HPDE6-E6E7 (cell line): ENCODE measurements at regions not wholly inside any gene's neighbourhood (a gene's known extent, or its start where the extent isn't known, plus 50 kb on each side); places are given as distances from the start of the nearest gene placed in this dataset.
"Not testable (repeated sequence)": the region's sequence is repeated elsewhere in the genome, so short reads cannot be mapped to it uniquely, and the experiment has no call there.

Experiments used
- DNase-seq: peaks from one replicate; pipeline ENCODE4 v3.0.0; 2011; ENCODE audit warnings: missing footprints; ENCODE audit errors: extremely low spot score

- no peak for DNase-seq
These were observed 127.0 kb upstream of the CIBAR2 start for GRCh38 chr16:85239239-85239638.

- DNase-seq: no peak
These were observed 127.6 kb upstream of the CIBAR2 start for GRCh38 chr16:85239871-85240270.

- DNase-seq: no peak
These were observed 129.0 kb upstream of the CIBAR2 start for GRCh38 chr16:85240982-85241924.

GRCh38 chr16:85242140-85242539, 129.9 kb upstream of the CIBAR2 start:
- DNase-seq: no peak

GRCh38 chr16:85243308-85243707, 131.0 kb upstream of the CIBAR2 start:
- DNase-seq: no peak

- not testable (repeated sequence) for DNase-seq
These were observed 132.2 kb upstream of the CIBAR2 start for GRCh38 chr16:85244452-85244851.

GRCh38 chr16:85245307-85246172, 133.3 kb upstream of the CIBAR2 start:
- DNase-seq: peak; percentile 65

- no peak for DNase-seq
These were observed 134.2 kb upstream of the CIBAR2 start for GRCh38 chr16:85246473-85246872.

GRCh38 chr16:85246973-85247372, 134.7 kb upstream of the CIBAR2 start:
- DNase-seq: no peak

- DNase-seq: no peak
These were observed 136.1 kb upstream of the CIBAR2 start for GRCh38 chr16:85248342-85248741.

GRCh38 chr16:85248857-85249256, 136.6 kb upstream of the CIBAR2 start:
- DNase-seq: no peak

GRCh38 chr16:85249418-85250146, 137.3 kb upstream of the CIBAR2 start:
- DNase-seq: no peak

- DNase-seq: no peak
These were observed 137.8 kb upstream of the CIBAR2 start for GRCh38 chr16:85250147-85250463.

- no peak for DNase-seq
These were observed 138.4 kb upstream of the CIBAR2 start for GRCh38 chr16:85250609-85251223.

- no peak for DNase-seq
These were observed 139.0 kb upstream of the CIBAR2 start for GRCh38 chr16:85251225-85251760.

GRCh38 chr16:85252014-85252413, 139.7 kb upstream of the CIBAR2 start:
- no peak for DNase-seq

- DNase-seq: no peak
These were observed 140.2 kb upstream of the CIBAR2 start for GRCh38 chr16:85252461-85252860.

GRCh38 chr16:85253084-85253941, 141.0 kb upstream of the CIBAR2 start:
- peak; percentile 70 for DNase-seq

- DNase-seq: no peak
These were observed 141.8 kb upstream of the CIBAR2 start for GRCh38 chr16:85254051-85254450.

GRCh38 chr16:85254921-85255320, 142.6 kb upstream of the CIBAR2 start:
- DNase-seq: no peak
